ENCODE measurements at regions not wholly inside any gene's neighbourhood (a gene's known extent, or its start where the extent isn't known, plus 50 kb on each side); places are given as distances from the start of the nearest gene placed in this dataset.
"Not testable (repeated sequence)": the region's sequence is repeated elsewhere in the genome, so short reads cannot be mapped to it uniquely, and the experiment has no call there.

DNA sequence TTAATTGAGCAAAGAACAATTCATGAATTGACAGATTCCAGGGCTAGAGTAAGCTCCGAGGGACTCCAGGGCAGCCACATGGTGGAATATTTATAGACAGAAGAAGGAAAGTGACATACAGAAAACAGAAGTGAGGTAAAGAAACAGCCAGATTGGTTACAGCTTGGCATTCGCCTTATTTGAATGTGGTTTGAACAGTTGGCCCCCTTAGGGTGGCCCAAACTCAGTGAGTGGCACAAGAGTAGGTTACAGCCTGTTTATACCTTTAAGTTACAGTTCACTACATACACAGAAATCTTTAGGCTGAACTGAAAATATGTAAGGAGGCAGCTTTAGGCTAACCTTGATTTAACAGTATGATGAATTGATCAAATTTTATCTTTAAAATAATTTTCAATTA is 174.5 kb upstream of the CNOT2 start:
- DNase-seq (ENCODE audit: low read depth, low spot score): no peak
- no peak overlapping the region for H3K4me3 ChIP-seq (ENCODE audit: low read length)

- no peak for DNase-seq (ENCODE audit: low read depth, low spot score)
- H3K4me3 ChIP-seq (ENCODE audit: low read length): no peak overlapping the region
These were observed 173.8 kb upstream of the CNOT2 start for GRCh38 chr12:70069221-70070105.

GRCh38 chr12:70070494-70071007 is 172.7 kb upstream of the CNOT2 start:
- DNase-seq (ENCODE audit: low read depth, low spot score): no peak

DNA sequence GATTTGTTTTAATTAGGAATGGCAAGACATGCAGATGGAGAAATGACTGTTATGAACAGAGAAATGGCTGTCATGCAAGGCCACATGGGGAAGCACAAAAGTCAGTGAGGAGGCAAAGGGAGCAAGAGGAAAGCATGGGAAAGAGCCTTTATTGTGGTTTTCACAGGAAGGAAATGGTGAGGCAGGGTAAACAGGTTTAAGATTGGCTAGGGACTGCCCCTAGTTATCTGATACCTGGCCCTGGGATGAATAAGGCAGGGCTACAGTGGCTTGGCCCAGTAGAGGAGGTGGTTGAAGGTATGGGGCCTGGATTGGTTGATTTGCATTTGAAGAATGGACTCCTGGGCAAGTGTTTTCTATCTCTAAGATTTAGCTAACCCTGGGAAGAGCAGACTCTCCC is 168.7 kb upstream of the CNOT2 start:
- H3K4me3 ChIP-seq (ENCODE audit: low read length): no peak overlapping the region
- no peak for DNase-seq (ENCODE audit: low read depth, low spot score)

More at GRCh38 chr12:70070494-70071007, 172.7 kb upstream of the CNOT2 start:
- H3K4me3 ChIP-seq (ENCODE audit: low read length): no peak overlapping the region

- no peak for DNase-seq (ENCODE audit: low read depth, low spot score)
- no peak overlapping the region for H3K4me3 ChIP-seq (ENCODE audit: low read length)
These were observed 165.8 kb upstream of the CNOT2 start for GRCh38 chr12:70077441-70077840.

- H3K4me3 ChIP-seq (ENCODE audit: low read length): no peak overlapping the region
- no peak for DNase-seq (ENCODE audit: low read depth, low spot score)
These were observed 165.1 kb upstream of the CNOT2 start for GRCh38 chr12:70078161-70078560.

DNA sequence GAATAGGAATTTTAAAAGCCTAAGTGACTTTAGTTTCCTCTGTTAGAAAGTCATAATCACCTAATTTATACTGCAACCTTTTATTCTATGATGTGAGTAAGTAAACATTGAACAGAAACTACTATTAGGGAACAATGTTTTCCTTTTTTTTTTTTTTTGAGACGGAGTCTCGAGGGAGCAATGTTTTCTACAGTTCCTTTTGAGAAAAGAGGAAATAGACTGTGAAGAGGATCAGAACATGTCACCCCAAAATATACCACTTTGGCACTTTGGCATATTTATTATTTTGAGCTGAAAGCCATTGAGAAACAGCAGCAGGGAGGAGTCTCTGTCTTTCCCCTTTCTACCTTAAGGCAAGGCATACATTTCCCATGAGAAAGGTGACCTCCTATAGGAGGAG is 162.7 kb upstream of the CNOT2 start:
- no peak for DNase-seq (ENCODE audit: low read depth, low spot score)
- no peak overlapping the region for H3K4me3 ChIP-seq (ENCODE audit: low read length)

DNA sequence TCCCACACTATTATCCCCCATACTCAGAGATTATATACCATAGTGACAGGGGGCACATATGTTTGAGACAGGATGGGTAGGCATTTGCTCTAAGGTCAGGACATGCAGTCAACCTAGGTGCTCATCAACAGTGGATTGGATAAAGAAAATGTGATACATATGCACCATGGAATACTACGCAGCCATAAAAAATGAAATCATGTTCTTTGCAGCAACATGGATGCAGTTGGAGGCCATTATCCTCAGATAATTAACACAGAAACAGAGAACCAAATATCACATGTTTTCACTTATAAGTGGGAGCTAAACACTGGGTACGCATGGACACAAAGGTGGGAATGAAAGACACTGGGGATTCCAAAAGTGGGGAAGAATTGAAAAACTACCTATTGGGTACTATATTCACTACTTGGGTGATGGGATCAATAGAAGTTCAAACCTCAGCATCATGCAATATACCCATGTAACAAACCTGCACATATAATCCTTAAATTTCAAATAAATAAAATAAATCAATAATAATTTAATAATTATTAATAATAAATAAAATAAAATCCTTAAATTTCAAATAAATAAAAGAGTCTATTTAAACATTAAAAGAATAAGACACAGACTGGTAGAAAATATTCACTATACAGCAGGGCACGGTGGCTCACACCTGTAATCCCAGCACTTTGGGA is 160.1 kb upstream of the CNOT2 start:
- no peak overlapping the region for H3K4me3 ChIP-seq (ENCODE audit: low read length)
- DNase-seq (ENCODE audit: low read depth, low spot score): no peak

GRCh38 chr12:70083677-70084020 is 159.6 kb upstream of the CNOT2 start:
- no peak overlapping the region for H3K4me3 ChIP-seq (ENCODE audit: low read length)
- DNase-seq (ENCODE audit: low read depth, low spot score): no peak

GRCh38 chr12:70086372-70086771 is 156.9 kb upstream of the CNOT2 start:
- DNase-seq (ENCODE audit: low read depth, low spot score); H3K4me3 ChIP-seq (ENCODE audit: low read length): not testable (repeated sequence)

- H3K4me3 ChIP-seq (ENCODE audit: low read length): no peak overlapping the region
- no peak for DNase-seq (ENCODE audit: low read depth, low spot score)
These were observed 152.2 kb upstream of the CNOT2 start for GRCh38 chr12:70091021-70091521.

- H3K4me3 ChIP-seq (ENCODE audit: low read length): no peak overlapping the region
- DNase-seq (ENCODE audit: low read depth, low spot score): no peak
These were observed 148.8 kb upstream of the CNOT2 start for GRCh38 chr12:70094467-70094866.

GRCh38 chr12:70096759-70097410 is 146.3 kb upstream of the CNOT2 start:
- no peak overlapping the region for H3K4me3 ChIP-seq (ENCODE audit: low read length)
- DNase-seq (ENCODE audit: low read depth, low spot score): no peak

- no peak for DNase-seq (ENCODE audit: low read depth, low spot score)
- no peak overlapping the region for H3K4me3 ChIP-seq (ENCODE audit: low read length)
These were observed 142.2 kb upstream of the CNOT2 start for GRCh38 chr12:70101064-70101463.

- DNase-seq (ENCODE audit: low read depth, low spot score): no peak
- no peak overlapping the region for H3K4me3 ChIP-seq (ENCODE audit: low read length)
These were observed 136.9 kb upstream of the CNOT2 start for GRCh38 chr12:70106347-70106746.

DNA sequence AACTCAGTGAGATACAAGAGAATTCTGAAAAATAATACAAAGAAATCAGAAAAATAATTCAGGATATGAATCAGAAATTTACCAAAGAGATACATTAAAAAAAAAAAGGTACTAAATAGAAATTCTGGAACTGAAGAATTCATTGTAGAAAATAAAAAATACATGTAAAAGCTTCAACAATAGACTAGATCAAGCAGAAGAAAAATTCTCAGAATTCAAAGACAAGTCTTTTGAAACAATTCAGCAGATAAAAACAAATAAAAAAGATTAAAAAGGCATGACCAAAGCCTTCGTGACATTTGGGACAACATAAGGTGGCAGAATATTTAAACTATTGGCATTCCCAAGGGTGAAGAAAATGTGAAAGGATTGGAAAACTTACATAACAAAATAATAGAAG is 133.1 kb upstream of the CNOT2 start:
- DNase-seq (ENCODE audit: low read depth, low spot score): no peak
- no peak overlapping the region for H3K4me3 ChIP-seq (ENCODE audit: low read length)

GRCh38 chr12:70117670-70118069 is 125.6 kb upstream of the CNOT2 start:
- no peak for DNase-seq (ENCODE audit: low read depth, low spot score)
- H3K4me3 ChIP-seq (ENCODE audit: low read length): no peak overlapping the region

DNA sequence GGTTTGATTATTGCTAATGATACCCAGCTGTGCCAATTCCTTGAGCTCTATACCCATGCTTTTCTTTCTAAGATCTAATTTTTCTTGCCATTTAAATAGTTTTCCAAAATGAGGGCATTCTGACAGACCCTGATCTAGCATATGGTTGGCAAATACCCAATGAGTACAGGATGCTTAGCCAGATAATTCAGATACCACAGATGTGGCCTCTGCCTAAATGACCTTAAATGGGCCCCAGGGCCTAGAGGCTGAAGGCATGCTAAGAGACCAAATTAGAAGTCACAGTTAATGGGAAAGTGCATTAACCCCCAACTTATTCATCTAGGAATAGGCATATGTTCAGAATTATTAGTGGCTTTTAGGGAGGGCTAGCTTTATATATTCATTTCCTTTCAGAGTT is 122.3 kb upstream of the CNOT2 start:
- no peak for DNase-seq (ENCODE audit: low read depth, low spot score)
- no peak overlapping the region for H3K4me3 ChIP-seq (ENCODE audit: low read length)

DNA sequence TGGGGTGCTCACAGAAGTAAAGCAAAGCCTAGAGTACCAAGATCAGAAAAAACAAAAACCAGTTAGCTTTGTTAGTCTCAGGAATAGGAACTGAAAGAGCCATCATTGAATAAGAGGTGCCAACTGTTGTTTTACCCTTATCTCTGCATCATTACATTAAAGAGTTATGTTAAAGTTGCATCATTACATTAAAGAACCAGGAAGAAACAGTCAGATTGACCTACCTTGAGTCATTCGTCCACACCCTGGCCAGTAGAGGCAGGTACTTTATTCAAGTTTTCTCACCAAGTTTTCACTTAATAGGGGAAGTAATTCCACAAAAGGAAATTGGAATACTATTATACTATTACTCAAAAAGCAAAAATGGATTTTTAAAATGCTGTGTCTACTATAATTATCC is 121.7 kb upstream of the CNOT2 start:
- DNase-seq (ENCODE audit: low read depth, low spot score): no peak
- H3K4me3 ChIP-seq (ENCODE audit: low read length): no peak overlapping the region

- no peak for DNase-seq (ENCODE audit: low read depth, low spot score)
- no peak overlapping the region for H3K4me3 ChIP-seq (ENCODE audit: low read length)
These were observed 120.4 kb upstream of the CNOT2 start for GRCh38 chr12:70122804-70123203.

All from Jurkat, Clone E6-1 (cell line).